MG63 (cell line): ENCODE measurements at regions not wholly inside any gene's neighbourhood (a gene's known extent, or its start where the extent isn't known, plus 50 kb on each side); places are given as distances from the start of the nearest gene placed in this dataset.
"Not testable (repeated sequence)": the region's sequence is repeated elsewhere in the genome, so short reads cannot be mapped to it uniquely, and the experiment has no call there.

Experiments used
- DNase-seq: peaks from one replicate; pipeline ENCODE4 v3.0.0-alpha.2; 2020
- H3K27me3 ChIP-seq: fragments of 250-450 bp; sonication (Bioruptor Pico); 2 replicates; pipeline ENCODE4 v1.5.1; 2020; ENCODE audit warnings: mild to moderate bottlenecking, moderate library complexity
- H3K36me3 ChIP-seq: fragments of 250-450 bp; sonication (Bioruptor Pico); 2 replicates; pipeline ENCODE4 v1.5.1; 2020; ENCODE audit warnings: mild to moderate bottlenecking, moderate library complexity
- H3K4me3 ChIP-seq: fragments of 250-450 bp; sonication (Bioruptor Pico); 2 replicates; pipeline ENCODE4 v1.5.1; 2020; ENCODE audit warnings: mild to moderate bottlenecking, moderate library complexity
- H3K9me3 ChIP-seq: fragments of 250-450 bp; sonication (Bioruptor Pico); 2 replicates; pipeline ENCODE4 v1.5.1; 2020; ENCODE audit warnings: mild to moderate bottlenecking, moderate library complexity

- H3K27me3 ChIP-seq = no peaks in the 10 kb centered on the region
- DNase-seq = no peak
- H3K36me3 ChIP-seq = no peaks in the 10 kb centered on the region
- H3K9me3 ChIP-seq = no peaks in the 10 kb centered on the region; the same call in 1 of the 2 replicates
- no peak overlapping the region for H3K4me3 ChIP-seq
Observed at GRCh38 chr22:47369020-47369419, 606.6 kb downstream of the TBC1D22A start.

- H3K36me3 ChIP-seq = no peaks in the 10 kb centered on the region
- H3K9me3 ChIP-seq = no peaks in the 10 kb centered on the region; the same call in 1 of the 2 replicates
- H3K27me3 ChIP-seq = no peaks in the 10 kb centered on the region
- no peak overlapping the region for H3K4me3 ChIP-seq
- no peak for DNase-seq
Observed at GRCh38 chr22:47367993-47368945, 605.8 kb downstream of the TBC1D22A start.

- DNase-seq = no peak
- Histone ChIP-seq H3K4me3 (no peak overlapping the region), H3K27me3 (no peaks in the 10 kb centered on the region), H3K36me3 (no peaks in the 10 kb centered on the region), H3K9me3 (no peaks in the 10 kb centered on the region; the same call in 1 of the 2 replicates)
Observed at GRCh38 chr22:47367107-47367690, 604.7 kb downstream of the TBC1D22A start.

- H3K27me3 ChIP-seq = no peaks in the 10 kb centered on the region
- no peak for DNase-seq
Observed at GRCh38 chr22:47366026-47366767, 603.7 kb downstream of the TBC1D22A start.

GRCh38 chr22:47361247-47361646 lies 598.8 kb downstream of the TBC1D22A start:
- DNase-seq = no peak

More at GRCh38 chr22:47366026-47366767, 603.7 kb downstream of the TBC1D22A start:
- no peak overlapping the region for H3K4me3 ChIP-seq
- H3K9me3 ChIP-seq = peaks cover 7% of the 10 kb centered on the region; the same call in 1 of the 2 replicates
- H3K36me3 ChIP-seq = no peaks in the 10 kb centered on the region

GRCh38 chr22:47357493-47357892 lies 595.0 kb downstream of the TBC1D22A start:
- DNase-seq = no peak
- no peaks in the 10 kb centered on the region for H3K36me3 ChIP-seq
- H3K9me3 ChIP-seq = peaks cover 7% of the 10 kb centered on the region; the same call in 1 of the 2 replicates
- H3K27me3 ChIP-seq = no peaks in the 10 kb centered on the region; the same call in 1 of the 2 replicates
- H3K4me3 ChIP-seq = no peak overlapping the region

More at GRCh38 chr22:47361247-47361646, 598.8 kb downstream of the TBC1D22A start:
- H3K27me3 ChIP-seq = no peaks in the 10 kb centered on the region; the same call in 1 of the 2 replicates
- peaks cover 7% of the 10 kb centered on the region; the same call in 1 of the 2 replicates for H3K9me3 ChIP-seq
- no peaks in the 10 kb centered on the region for H3K36me3 ChIP-seq
- no peak overlapping the region for H3K4me3 ChIP-seq

- Histone ChIP-seq H3K9me3 (peaks cover 7% of the 10 kb centered on the region; the same call in 1 of the 2 replicates), H3K4me3 (no peak overlapping the region), H3K36me3 (no peaks in the 10 kb centered on the region), H3K27me3 (no peaks in the 10 kb centered on the region; the same call in 1 of the 2 replicates)
- DNase-seq = no peak
Observed at GRCh38 chr22:47357086-47357485, 594.6 kb downstream of the TBC1D22A start.

GRCh38 chr22:47356511-47357011 lies 594.1 kb downstream of the TBC1D22A start:
- DNase-seq = no peak
- Histone ChIP-seq H3K36me3 (no peaks in the 10 kb centered on the region), H3K4me3 (no peak overlapping the region), H3K27me3 (no peaks in the 10 kb centered on the region; the same call in 1 of the 2 replicates), H3K9me3 (peaks cover 3% of the 10 kb centered on the region; the same call in 1 of the 2 replicates)

GRCh38 chr22:47355776-47356510 lies 593.5 kb downstream of the TBC1D22A start:
- Histone ChIP-seq H3K9me3 (no peaks in the 10 kb centered on the region), H3K36me3 (no peaks in the 10 kb centered on the region), H3K27me3 (no peaks in the 10 kb centered on the region; the same call in 1 of the 2 replicates), H3K4me3 (no peak overlapping the region)
- DNase-seq = no peak

GRCh38 chr22:47355388-47355725 lies 592.9 kb downstream of the TBC1D22A start:
- Histone ChIP-seq H3K27me3 (no peaks in the 10 kb centered on the region; the same call in 1 of the 2 replicates), H3K4me3 (no peak overlapping the region), H3K36me3 (no peaks in the 10 kb centered on the region), H3K9me3 (no peaks in the 10 kb centered on the region)
- DNase-seq = no peak

- no peaks in the 10 kb centered on the region; the same call in 1 of the 2 replicates for H3K27me3 ChIP-seq
- H3K36me3 ChIP-seq = no peaks in the 10 kb centered on the region
- DNase-seq = no peak
- no peak overlapping the region for H3K4me3 ChIP-seq
- H3K9me3 ChIP-seq = no peaks in the 10 kb centered on the region
Observed at GRCh38 chr22:47354668-47355387, 592.4 kb downstream of the TBC1D22A start.

GRCh38 chr22:47352920-47353700 lies 590.7 kb downstream of the TBC1D22A start:
- Histone ChIP-seq H3K36me3 (no peaks in the 10 kb centered on the region), H3K9me3 (no peaks in the 10 kb centered on the region), H3K4me3 (no peak overlapping the region), H3K27me3 (no peaks in the 10 kb centered on the region; the same call in 1 of the 2 replicates)
- no peak for DNase-seq

GRCh38 chr22:47351836-47352579 lies 589.6 kb downstream of the TBC1D22A start:
- H3K9me3 ChIP-seq = no peaks in the 10 kb centered on the region
- no peak for DNase-seq
- no peak overlapping the region for H3K4me3 ChIP-seq
- no peaks in the 10 kb centered on the region for H3K36me3 ChIP-seq
- H3K27me3 ChIP-seq = no peaks in the 10 kb centered on the region; the same call in 1 of the 2 replicates

GRCh38 chr22:47346287-47346686 lies 583.8 kb downstream of the TBC1D22A start:
- not testable (repeated sequence) for H3K4me3 ChIP-seq, DNase-seq, H3K36me3 ChIP-seq, H3K27me3 ChIP-seq, H3K9me3 ChIP-seq
